Liver (tissue), 8 donors: ENCODE measurements at regions not wholly inside any gene's neighbourhood (a gene's known extent, or its start where the extent isn't known, plus 50 kb on each side); places are given as distances from the start of the nearest gene placed in this dataset.

Source experiments
- DNase-seq: peaks from one replicate; pipeline ENCODE4 v3.0.0-alpha.2; 2017; ENCODE audit warnings: low spot score
- H3K27ac ChIP-seq, 2 donors: one replicate each; pipeline ENCODE4 v1.7.0; 2013; ENCODE audit warnings: inconsistent platforms in 2 of 2, low read length in 2 of 2, control low read depth in 1 of 2, low read depth in 1 of 2, mild to moderate bottlenecking in 1 of 2
- H3K27me3 ChIP-seq, 4 donors: one replicate each; pipeline versions ENCODE4 v1.6.1 to v1.7.0; 2013; ENCODE audit warnings: low read length in 3 of 4, inconsistent platforms in 1 of 4, mild to moderate bottlenecking in 1 of 4, moderate library complexity in 1 of 4; ENCODE audit not compliant: control insufficient read depth in 4 of 4, insufficient read depth in 4 of 4
- H3K36me3 ChIP-seq, 4 donors: one replicate each; pipeline versions ENCODE4 v1.6.1 to v1.7.0; 2013; ENCODE audit warnings: low read length in 3 of 4, mild to moderate bottlenecking in 3 of 4, low read depth in 1 of 4, moderate library complexity in 1 of 4; ENCODE audit not compliant: control insufficient read depth in 4 of 4, insufficient read depth in 3 of 4
- H3K4me1 ChIP-seq, 4 donors: one replicate each; pipeline versions ENCODE4 v1.6.1 to v1.7.0; 2013; ENCODE audit warnings: low read length in 3 of 4, mild to moderate bottlenecking in 3 of 4, moderate library complexity in 1 of 4; ENCODE audit not compliant: control insufficient read depth in 4 of 4, insufficient read depth in 4 of 4
- H3K4me3 ChIP-seq, 3 donors: one replicate each; pipeline versions ENCODE4 v1.6.1 to v1.7.0; 2013; ENCODE audit warnings: low read length in 3 of 3, control low read depth in 1 of 3, low read depth in 1 of 3, mild to moderate bottlenecking in 1 of 3
- H3K9ac ChIP-seq, 2 donors: one replicate each; pipeline ENCODE4 v1.7.0; 2013; ENCODE audit warnings: low read length in 2 of 2, mild to moderate bottlenecking in 2 of 2, moderate library complexity in 2 of 2, control low read depth in 1 of 2, low read depth in 1 of 2
- H3K9me3 ChIP-seq, 4 donors: one replicate each; pipeline versions ENCODE4 v1.6.1 to v1.7.0; 2013; ENCODE audit warnings: low read length in 3 of 4; ENCODE audit not compliant: control insufficient read depth in 4 of 4
- EGR1 ChIP-seq, 2 donors: IDR thresholded peaks; 2 replicates each; pipeline ENCODE4 v1.6.1; 2016 to 2018; ENCODE audit warnings: antibody characterized with exemption in 2 of 2, low read depth in 2 of 2
- FOXA1 ChIP-seq: IDR thresholded peaks from 2 replicates; pipeline ENCODE4 v1.6.1; 2016; ENCODE audit warnings: antibody characterized with exemption
- FOXA2 ChIP-seq: IDR thresholded peaks from 2 replicates; pipeline ENCODE4 v1.6.1; 2016; ENCODE audit warnings: antibody characterized with exemption
- GABPA ChIP-seq, 2 donors: IDR thresholded peaks in 1 of 2; conservative IDR thresholded peaks in 1 of 2; 2 replicates each; pipeline ENCODE4 v1.6.1; 2016; ENCODE audit warnings: antibody characterized with exemption in 2 of 2, mild to moderate bottlenecking in 1 of 2, moderate library complexity in 1 of 2
- HNF4A ChIP-seq, 2 donors: conservative IDR thresholded peaks; 2 replicates each; pipeline ENCODE4 v1.6.1; 2016; ENCODE audit warnings: antibody characterized with exemption in 2 of 2, mild to moderate bottlenecking in 2 of 2
- HNF4G ChIP-seq: IDR thresholded peaks from 2 replicates; pipeline ENCODE4 v1.6.1; 2016; ENCODE audit warnings: antibody characterized with exemption
- JUND ChIP-seq, 2 donors: IDR thresholded peaks; 2 replicates each; pipeline ENCODE4 v1.6.1; 2016; ENCODE audit warnings: antibody characterized with exemption in 2 of 2
- MAX ChIP-seq: IDR thresholded peaks from 2 replicates; pipeline ENCODE4 v1.6.1; 2016; ENCODE audit warnings: antibody characterized with exemption
- NR2F2 ChIP-seq: IDR thresholded peaks from 2 replicates; pipeline ENCODE4 v1.6.1; 2016; ENCODE audit warnings: antibody characterized with exemption
- RAD21 ChIP-seq, 2 donors: IDR thresholded peaks; 2 replicates each; pipeline ENCODE4 v1.6.1; 2016; ENCODE audit warnings: antibody characterized with exemption in 2 of 2, mild to moderate bottlenecking in 2 of 2
- REST ChIP-seq: IDR thresholded peaks from 2 replicates; pipeline ENCODE4 v1.6.1; 2016; ENCODE audit warnings: antibody characterized with exemption, mild to moderate bottlenecking
- RXRA ChIP-seq, 2 donors: IDR thresholded peaks; 2 replicates each; pipeline ENCODE4 v1.6.1; 2017 to 2018; ENCODE audit warnings: antibody characterized with exemption in 2 of 2, mild to moderate bottlenecking in 1 of 2
- TAF1 ChIP-seq: conservative IDR thresholded peaks from 2 replicates; pipeline ENCODE4 v1.6.1; 2016; ENCODE audit warnings: antibody characterized with exemption, mild to moderate bottlenecking
- YY1 ChIP-seq: IDR thresholded peaks from 2 replicates; pipeline ENCODE4 v1.6.1; 2016; ENCODE audit warnings: antibody characterized with exemption, mild to moderate bottlenecking
- WGBS: extraction: QIAGEN DNeasy Blood & Tissue Kit; methylation state at CpG from one replicate; pipeline ENCODE4 v1.1.7; 2013; 5-methylcytosine and 5-hydroxymethylcytosine counted together
- TF ChIP-seq, protein P1 (sequence below): IDR thresholded peaks from 2 replicates; pipeline ENCODE4 v1.6.1; 2016; ENCODE audit warnings: antibody characterized with exemption
- TF ChIP-seq, protein P2 (sequence below): fragments of 150-350 bp; IDR thresholded peaks from 2 replicates; pipeline ENCODE4 v1.5.1; 2017; ENCODE audit warnings: improper control_type of control experiment, low read depth, low read length; ENCODE audit not compliant: missing input control
- TF ChIP-seq, protein P3 (sequence below): IDR thresholded peaks from 2 replicates; pipeline ENCODE4 v1.6.1; 2016; ENCODE audit warnings: antibody characterized with exemption
- donor health status: healthy.
- donor health status: healthy.
- donor health status: healthy.
- donor health status: healthy.
- donor health status: healthy.

DNA sequence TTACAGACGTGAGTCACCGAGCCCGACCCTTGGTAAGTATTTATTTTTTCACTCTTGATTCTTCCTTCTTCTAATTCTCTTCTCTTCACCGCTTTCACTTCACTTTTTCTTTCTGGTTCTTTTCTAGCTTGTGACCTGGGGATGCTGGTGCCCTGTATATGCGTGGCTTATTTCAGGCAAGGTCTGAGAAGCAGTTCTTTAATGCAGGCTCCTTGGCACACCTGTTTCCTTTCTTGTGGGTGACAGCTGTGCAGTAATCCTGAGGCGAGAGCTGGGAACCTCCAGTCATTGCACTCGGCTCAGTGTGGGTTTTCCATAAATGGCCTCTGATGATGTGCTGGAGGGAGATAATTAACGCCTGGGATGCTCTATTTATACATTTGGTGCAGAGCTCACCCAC lies 193.8 kb downstream of the TSN start:
- no peak for DNase-seq
- WGBS = 80% methylated on average over 8 of the region's 8 CpGs

More for the DNA sequence above, 193.8 kb downstream of the TSN start:
- Histone ChIP-seq H3K4me3 (no peak overlapping the region), H3K36me3 (no peaks in the 10 kb centered on the region), H3K9ac (no peak overlapping the region), H3K9me3 (no peaks in the 10 kb centered on the region), H3K27ac (no peak overlapping the region), H3K4me1 (no peaks in the 10 kb centered on the region), H3K27me3 (peaks cover 0 to under 1% (median 0%) of the 10 kb centered on the region in 4 donors)
- no peak for TF ChIP-seq FOXA2
- TF ChIP-seq JUND (IDR thresholded peaks at IDR 0.05) = no peak
- no peak for TF ChIP-seq FOXA1
- TF ChIP-seq HNF4A (conservative IDR thresholded peaks at IDR 0.05) = no peak
- no peak for TF ChIP-seq NR2F2
- no peak for TF ChIP-seq GABPA (IDR thresholded peaks at IDR 0.05 in 1 of 2, conservative IDR thresholded peaks at IDR 0.05 in 1 of 2)
- no peak for TF ChIP-seq EGR1 (IDR thresholded peaks at IDR 0.05; ENCODE audit: low read depth in 2 of 2)
- no peak for TF ChIP-seq YY1
- TF ChIP-seq, protein P1, sequence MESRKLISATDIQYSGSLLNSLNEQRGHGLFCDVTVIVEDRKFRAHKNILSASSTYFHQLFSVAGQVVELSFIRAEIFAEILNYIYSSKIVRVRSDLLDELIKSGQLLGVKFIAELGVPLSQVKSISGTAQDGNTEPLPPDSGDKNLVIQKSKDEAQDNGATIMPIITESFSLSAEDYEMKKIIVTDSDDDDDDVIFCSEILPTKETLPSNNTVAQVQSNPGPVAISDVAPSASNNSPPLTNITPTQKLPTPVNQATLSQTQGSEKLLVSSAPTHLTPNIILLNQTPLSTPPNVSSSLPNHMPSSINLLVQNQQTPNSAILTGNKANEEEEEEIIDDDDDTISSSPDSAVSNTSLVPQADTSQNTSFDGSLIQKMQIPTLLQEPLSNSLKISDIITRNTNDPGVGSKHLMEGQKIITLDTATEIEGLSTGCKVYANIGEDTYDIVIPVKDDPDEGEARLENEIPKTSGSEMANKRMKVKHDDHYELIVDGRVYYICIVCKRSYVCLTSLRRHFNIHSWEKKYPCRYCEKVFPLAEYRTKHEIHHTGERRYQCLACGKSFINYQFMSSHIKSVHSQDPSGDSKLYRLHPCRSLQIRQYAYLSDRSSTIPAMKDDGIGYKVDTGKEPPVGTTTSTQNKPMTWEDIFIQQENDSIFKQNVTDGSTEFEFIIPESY = no peak
- no peak for TF ChIP-seq HNF4G
- TF ChIP-seq MAX = no peak
- TF ChIP-seq, protein P2, sequence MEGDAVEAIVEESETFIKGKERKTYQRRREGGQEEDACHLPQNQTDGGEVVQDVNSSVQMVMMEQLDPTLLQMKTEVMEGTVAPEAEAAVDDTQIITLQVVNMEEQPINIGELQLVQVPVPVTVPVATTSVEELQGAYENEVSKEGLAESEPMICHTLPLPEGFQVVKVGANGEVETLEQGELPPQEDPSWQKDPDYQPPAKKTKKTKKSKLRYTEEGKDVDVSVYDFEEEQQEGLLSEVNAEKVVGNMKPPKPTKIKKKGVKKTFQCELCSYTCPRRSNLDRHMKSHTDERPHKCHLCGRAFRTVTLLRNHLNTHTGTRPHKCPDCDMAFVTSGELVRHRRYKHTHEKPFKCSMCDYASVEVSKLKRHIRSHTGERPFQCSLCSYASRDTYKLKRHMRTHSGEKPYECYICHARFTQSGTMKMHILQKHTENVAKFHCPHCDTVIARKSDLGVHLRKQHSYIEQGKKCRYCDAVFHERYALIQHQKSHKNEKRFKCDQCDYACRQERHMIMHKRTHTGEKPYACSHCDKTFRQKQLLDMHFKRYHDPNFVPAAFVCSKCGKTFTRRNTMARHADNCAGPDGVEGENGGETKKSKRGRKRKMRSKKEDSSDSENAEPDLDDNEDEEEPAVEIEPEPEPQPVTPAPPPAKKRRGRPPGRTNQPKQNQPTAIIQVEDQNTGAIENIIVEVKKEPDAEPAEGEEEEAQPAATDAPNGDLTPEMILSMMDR = no peak
- TF ChIP-seq, protein P3, sequence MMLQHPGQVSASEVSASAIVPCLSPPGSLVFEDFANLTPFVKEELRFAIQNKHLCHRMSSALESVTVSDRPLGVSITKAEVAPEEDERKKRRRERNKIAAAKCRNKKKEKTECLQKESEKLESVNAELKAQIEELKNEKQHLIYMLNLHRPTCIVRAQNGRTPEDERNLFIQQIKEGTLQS = no peak
- TF ChIP-seq REST = no peak
- no peak for TF ChIP-seq TAF1
- no peak for TF ChIP-seq RAD21 (IDR thresholded peaks at IDR 0.05)
- no peak for TF ChIP-seq RXRA (IDR thresholded peaks at IDR 0.05)
